Colonic mucosa (tissue), 4 donors: ENCODE measurements at regions not wholly inside any gene's neighbourhood (a gene's known extent, or its start where the extent isn't known, plus 50 kb on each side); places are given as distances from the start of the nearest gene placed in this dataset.

Experiments
- DNase-seq: peaks from one replicate; pipeline ENCODE4 v3.0.0-alpha.2; 2020
- H3K27ac ChIP-seq: fragments of 200-600 bp; one replicate; pipeline ENCODE4 v1.8.0; 2021
- H3K27me3 ChIP-seq: fragments of 200-600 bp; one replicate; pipeline ENCODE4 v1.8.0; 2021
- H3K36me3 ChIP-seq: fragments of 200-600 bp; one replicate; pipeline ENCODE4 v1.8.0; 2021
- H3K4me1 ChIP-seq: fragments of 200-600 bp; one replicate; pipeline ENCODE4 v1.8.0; 2021; ENCODE audit warnings: mild to moderate bottlenecking
- H3K4me3 ChIP-seq: fragments of 200-600 bp; one replicate; pipeline ENCODE4 v1.8.0; 2021
- H3K9ac ChIP-seq, 2 donors: one replicate each; pipeline ENCODE4 v1.7.0; 2013; ENCODE audit warnings: control low read depth in 2 of 2, low read depth in 2 of 2, low read length in 2 of 2
- H3K9me3 ChIP-seq: fragments of 200-600 bp; one replicate; pipeline ENCODE4 v1.8.0; 2021
- CTCF ChIP-seq: fragments of 200-600 bp; IDR thresholded peaks from one replicate; pipeline ENCODE4 v1.8.0; 2022; ENCODE audit warnings: antibody characterized with exemption, mild to moderate bottlenecking
- intact Hi-C: fragments of 100-400 bp; cut with DNase I; formaldehyde crosslinking; loops from one replicate; pipeline ENCODE4 v1.14.1; 2022
- donor health status: healthy.
- donor health status: DM: no; HTN: no; CAD: no.
- donor health status: DM: no; HTN: no; CAD: no.

GRCh38 chr2:105577762-105578161 is 166.9 kb upstream of the NCK2 start:
- no peaks in the 10 kb centered on the region for H3K27me3 ChIP-seq
- TF ChIP-seq CTCF: no peak
- DNase-seq: no peak
- H3K4me1 ChIP-seq: peaks cover 14% of the 10 kb centered on the region
- no peak overlapping the region for H3K4me3 ChIP-seq
- H3K9ac ChIP-seq: no peak overlapping the region
- H3K27ac ChIP-seq: no peak overlapping the region
- intact Hi-C loops: loop anchor here (5.0 to 10.0 kb wide), 3 partner anchors 167 to 507 kb away; partner anchors contain the start of gene NCK2
- H3K36me3 ChIP-seq: no peaks in the 10 kb centered on the region
- H3K9me3 ChIP-seq: no peaks in the 10 kb centered on the region

GRCh38 chr2:105576440-105577241 is 168.1 kb upstream of the NCK2 start:
- H3K9me3 ChIP-seq: no peaks in the 10 kb centered on the region
- intact Hi-C loops: loop anchor here (5.0 to 10.0 kb wide), 3 partner anchors 168 to 508 kb away; partner anchors contain the start of gene NCK2
- DNase-seq: no peak
- TF ChIP-seq CTCF: peak; percentile 61
- no peak overlapping the region for H3K27ac ChIP-seq
- no peak overlapping the region for H3K4me3 ChIP-seq
- no peak overlapping the region for H3K9ac ChIP-seq
- no peaks in the 10 kb centered on the region for H3K27me3 ChIP-seq
- H3K36me3 ChIP-seq: no peaks in the 10 kb centered on the region
- H3K4me1 ChIP-seq: peaks cover 7% of the 10 kb centered on the region

GRCh38 chr2:105576050-105576439 is 168.7 kb upstream of the NCK2 start:
- no peak overlapping the region for H3K4me3 ChIP-seq
- no peaks in the 10 kb centered on the region for H3K9me3 ChIP-seq
- H3K36me3 ChIP-seq: no peaks in the 10 kb centered on the region
- intact Hi-C loops: loop anchor here (5.0 to 10.0 kb wide), 3 partner anchors 169 to 509 kb away; partner anchors contain the start of gene NCK2
- no peak for DNase-seq
- no peak for TF ChIP-seq CTCF
- H3K27me3 ChIP-seq: no peaks in the 10 kb centered on the region
- no peak overlapping the region for H3K27ac ChIP-seq
- H3K9ac ChIP-seq: no peak overlapping the region
- H3K4me1 ChIP-seq: peaks cover 7% of the 10 kb centered on the region

GRCh38 chr2:105575499-105576025 is 169.2 kb upstream of the NCK2 start:
- no peak overlapping the region for H3K27ac ChIP-seq

More at GRCh38 chr2:105575499-105576025, 169.2 kb upstream of the NCK2 start:
- intact Hi-C loops: loop anchor here (5.0 to 10.0 kb wide), 3 partner anchors 169 to 509 kb away; partner anchors contain the start of gene NCK2
- DNase-seq: no peak
- Histone ChIP-seq H3K9me3 (no peaks in the 10 kb centered on the region), H3K4me1 (peaks cover 7% of the 10 kb centered on the region), H3K4me3 (no peak overlapping the region), H3K36me3 (no peaks in the 10 kb centered on the region), H3K27me3 (no peaks in the 10 kb centered on the region), H3K9ac (peak overlapping the region; percentile 8 to 13)
- TF ChIP-seq CTCF: no peak
